Sigmoid colon (tissue), 6 donors: ENCODE measurements at regions not wholly inside any gene's neighbourhood (a gene's known extent, or its start where the extent isn't known, plus 50 kb on each side); places are given as distances from the start of the nearest gene placed in this dataset.
A peak's percentile ranks its signal among the peaks of the same experiment; 100 is the strongest.

Source experiments
- DNase-seq: peaks from one replicate; pipeline ENCODE4 v3.0.0-alpha.2; 2019
- H3K27ac ChIP-seq, 4 donors: fragments of 200-600 bp; sonication (generic); one replicate each; pipeline ENCODE4 v1.5.1; 2016 to 2019; ENCODE audit warnings: mild to moderate bottlenecking in 1 of 4
- H3K27me3 ChIP-seq, 3 donors: fragments of 200-600 bp; sonication (generic); one replicate each; pipeline ENCODE4 v1.5.1; 2019; ENCODE audit warnings: mild to moderate bottlenecking in 1 of 3
- H3K36me3 ChIP-seq, 4 donors: fragments of 200-600 bp; sonication (generic); one replicate each; pipeline ENCODE4 v1.5.1; 2016 to 2019
- H3K4me1 ChIP-seq, 4 donors: fragments of 200-600 bp; sonication (generic); one replicate each; pipeline ENCODE4 v1.5.1; 2017 to 2019
- H3K4me3 ChIP-seq, 4 donors: fragments of 200-600 bp; sonication (generic); one replicate each; pipeline ENCODE4 v1.5.1; 2017 to 2019; ENCODE audit warnings: mild to moderate bottlenecking in 2 of 4, moderate library complexity in 1 of 4
- H3K9me3 ChIP-seq, 4 donors: fragments of 200-600 bp in 3 of 4; sonication (generic) in 3 of 4; one replicate each; pipeline versions ENCODE4 v1.5.1 to v1.6.1; 2013 to 2019
- CTCF ChIP-seq, 4 experiments: fragments of 450-650 bp in 3 of 4; fragments of 200-600 bp in 1 of 4; IDR thresholded peaks; one replicate each; pipeline ENCODE4 v1.5.1; 2016 to 2019; ENCODE audit warnings: antibody characterized with exemption in 4 of 4, mild to moderate bottlenecking in 3 of 4, moderate library complexity in 2 of 4
- EP300 ChIP-seq, 4 donors: sonication (generic); formaldehyde crosslinking; IDR thresholded peaks; one replicate each; pipeline ENCODE4 v1.6.1; 2017; ENCODE audit warnings: antibody characterized with exemption in 4 of 4
- POLR2A ChIP-seq, 2 donors: fragments of 450-650 bp; IDR thresholded peaks; one replicate each; pipeline ENCODE4 v1.6.1; 2016; ENCODE audit warnings: antibody characterized with exemption in 2 of 2, mild to moderate bottlenecking in 2 of 2, moderate library complexity in 2 of 2
- POLR2AphosphoS5 ChIP-seq, 4 donors: sonication (generic); formaldehyde crosslinking; IDR thresholded peaks; one replicate each; pipeline ENCODE4 v1.6.1; 2017; ENCODE audit warnings: antibody characterized with exemption in 4 of 4
- WGBS, 2 donors: extraction: QIAGEN DNeasy Blood & Tissue Kit; methylation state at CpG; one replicate each; pipeline ENCODE4 v1.1.7; 2013; 5-methylcytosine and 5-hydroxymethylcytosine counted together
- intact Hi-C: fragments of 100-400 bp; cut with DNase I; formaldehyde crosslinking; loops from one replicate; pipeline ENCODE4 v1.15.1; 2023
- donor health status: healthy with polysubstance abuse.
- donor health status: healthy.

- intact Hi-C loops, result no loop called here
- TF ChIP-seq POLR2A (IDR thresholded peaks at IDR 0.05) (no peak), POLR2AphosphoS5 (IDR thresholded peaks at IDR 0.05) (no peak), EP300 (IDR thresholded peaks at IDR 0.05) (no peak), CTCF (IDR thresholded peaks at IDR 0.05) (no peak)
- Histone ChIP-seq H3K4me1 (no peaks in the 10 kb centered on the region), H3K27me3 (no peaks in the 10 kb centered on the region), H3K4me3 (no peak overlapping the region), H3K36me3 (no peaks in the 10 kb centered on the region), H3K27ac (no peak overlapping the region), H3K9me3 (no peaks in the 10 kb centered on the region)
- peak; percentile 52 for DNase-seq
- WGBS, 2 donors, result 89 to 92% methylated on average over 28 of the region's 28 CpGs
Measured at GRCh38 chr11:70537576-70538571, 139.5 kb downstream of the CTTN start.

- 89 to 91% methylated on average over 22 of the region's 22 CpGs for WGBS, 2 donors
- Histone ChIP-seq H3K4me3 (no peak overlapping the region), H3K4me1 (no peaks in the 10 kb centered on the region), H3K27me3 (no peaks in the 10 kb centered on the region), H3K36me3 (no peaks in the 10 kb centered on the region), H3K9me3 (no peaks in the 10 kb centered on the region), H3K27ac (no peak overlapping the region)
- no peak for DNase-seq
- intact Hi-C loops, result no loop called here
- TF ChIP-seq POLR2AphosphoS5 (IDR thresholded peaks at IDR 0.05) (no peak), EP300 (IDR thresholded peaks at IDR 0.05) (no peak), POLR2A (IDR thresholded peaks at IDR 0.05) (no peak), CTCF (IDR thresholded peaks at IDR 0.05) (no peak)
Measured at GRCh38 chr11:70538641-70539359, 140.5 kb downstream of the CTTN start.

- TF ChIP-seq POLR2AphosphoS5 (IDR thresholded peaks at IDR 0.05) (no peak), POLR2A (IDR thresholded peaks at IDR 0.05) (no peak), EP300 (IDR thresholded peaks at IDR 0.05) (no peak), CTCF (IDR thresholded peaks at IDR 0.05) (no peak)
- H3K36me3 ChIP-seq, result no peaks in the 10 kb centered on the region
- no peaks in the 10 kb centered on the region for H3K27me3 ChIP-seq
- no peak for DNase-seq
- 90 to 95% methylated on average over 26 of the region's 26 CpGs for WGBS, 2 donors
- no peaks in the 10 kb centered on the region for H3K9me3 ChIP-seq
- H3K27ac ChIP-seq, result no peak overlapping the region
- no peak overlapping the region for H3K4me3 ChIP-seq
- no peaks in the 10 kb centered on the region for H3K4me1 ChIP-seq
- intact Hi-C loops, result no loop called here
Measured at GRCh38 chr11:70539360-70540095, 141.2 kb downstream of the CTTN start.

- TF ChIP-seq CTCF (IDR thresholded peaks at IDR 0.05), result no peak
- TF ChIP-seq POLR2AphosphoS5 (IDR thresholded peaks at IDR 0.05), result no peak
- no peak for TF ChIP-seq EP300 (IDR thresholded peaks at IDR 0.05)
- TF ChIP-seq POLR2A (IDR thresholded peaks at IDR 0.05), result no peak
- no peak overlapping the region for H3K4me3 ChIP-seq
- H3K4me1 ChIP-seq, result no peaks in the 10 kb centered on the region
- no peaks in the 10 kb centered on the region for H3K36me3 ChIP-seq
- 89 to 92% methylated on average over 16 of the region's 16 CpGs for WGBS, 2 donors
- no peak for DNase-seq
- H3K9me3 ChIP-seq, result no peaks in the 10 kb centered on the region
- no peaks in the 10 kb centered on the region for H3K27me3 ChIP-seq
- intact Hi-C loops, result no loop called here
- H3K27ac ChIP-seq, result no peak overlapping the region
Measured at GRCh38 chr11:70540196-70540595, 141.9 kb downstream of the CTTN start.
